ENCODE measurements at regions not wholly inside any gene's neighbourhood (a gene's known extent, or its start where the extent isn't known, plus 50 kb on each side); places are given as distances from the start of the nearest gene placed in this dataset.

DNA sequence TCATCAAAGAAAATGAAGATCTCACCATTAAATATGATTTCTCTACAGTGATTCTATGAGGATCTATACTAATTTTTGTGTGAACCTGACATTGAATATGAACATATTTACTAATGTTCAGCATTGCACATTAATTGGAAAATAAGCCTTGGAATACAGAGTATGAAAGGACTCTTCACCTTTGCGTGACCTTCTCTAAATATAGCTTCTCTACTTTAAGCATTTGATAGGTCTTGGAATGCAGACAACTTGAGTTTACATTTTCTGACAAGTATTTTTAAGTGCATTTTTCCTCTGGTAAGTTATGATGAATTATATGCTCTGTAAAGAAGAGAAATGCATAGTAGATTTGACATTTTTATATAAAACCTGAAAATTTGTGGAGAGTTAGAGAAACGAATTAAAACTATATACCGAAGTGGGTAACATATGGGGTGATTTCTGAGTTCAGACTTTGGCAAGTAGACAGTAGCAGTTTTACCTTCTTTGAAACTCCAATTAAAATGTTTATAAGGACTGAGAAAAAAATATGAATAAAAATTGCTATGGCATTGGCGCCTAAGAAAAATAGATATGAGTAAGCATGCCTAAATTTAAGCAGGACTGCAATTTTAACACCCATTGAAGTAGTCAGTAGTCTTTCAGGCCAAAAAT is 371.9 kb downstream of the GABRG1 start:
- TF ChIP-seq EZH2 (IDR thresholded peaks at IDR 0.05; ENCODE audit: borderline replicate concordance, low read depth, low read length, severe bottlenecking) (no peak), GATA2 (IDR thresholded peaks at IDR 0.05; ENCODE audit: insufficient read depth, insufficient read length, low read depth, low read length) (no peak), POLR2AphosphoS5 (IDR thresholded peaks at IDR 0.05; ENCODE audit: insufficient read depth, low read depth, low read length) (no peak), POLR2A (IDR thresholded peaks at IDR 0.05; ENCODE audit: low read depth, low read length) (no peak), FOS (IDR thresholded peaks at IDR 0.05; ENCODE audit: borderline replicate concordance, insufficient read depth, low read length) (no peak), JUN (IDR thresholded peaks at IDR 0.05; ENCODE audit: borderline replicate concordance, insufficient read depth, insufficient read length, low read depth) (no peak), MYC (IDR thresholded peaks at IDR 0.05; ENCODE audit: low read depth, low read length) (no peak)
- TF ChIP-seq, protein P1, sequence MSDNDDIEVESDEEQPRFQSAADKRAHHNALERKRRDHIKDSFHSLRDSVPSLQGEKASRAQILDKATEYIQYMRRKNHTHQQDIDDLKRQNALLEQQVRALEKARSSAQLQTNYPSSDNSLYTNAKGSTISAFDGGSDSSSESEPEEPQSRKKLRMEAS (IDR thresholded peaks at IDR 0.05; ENCODE audit: insufficient read depth, insufficient read length), result no peak
- TF ChIP-seq, protein P2, sequence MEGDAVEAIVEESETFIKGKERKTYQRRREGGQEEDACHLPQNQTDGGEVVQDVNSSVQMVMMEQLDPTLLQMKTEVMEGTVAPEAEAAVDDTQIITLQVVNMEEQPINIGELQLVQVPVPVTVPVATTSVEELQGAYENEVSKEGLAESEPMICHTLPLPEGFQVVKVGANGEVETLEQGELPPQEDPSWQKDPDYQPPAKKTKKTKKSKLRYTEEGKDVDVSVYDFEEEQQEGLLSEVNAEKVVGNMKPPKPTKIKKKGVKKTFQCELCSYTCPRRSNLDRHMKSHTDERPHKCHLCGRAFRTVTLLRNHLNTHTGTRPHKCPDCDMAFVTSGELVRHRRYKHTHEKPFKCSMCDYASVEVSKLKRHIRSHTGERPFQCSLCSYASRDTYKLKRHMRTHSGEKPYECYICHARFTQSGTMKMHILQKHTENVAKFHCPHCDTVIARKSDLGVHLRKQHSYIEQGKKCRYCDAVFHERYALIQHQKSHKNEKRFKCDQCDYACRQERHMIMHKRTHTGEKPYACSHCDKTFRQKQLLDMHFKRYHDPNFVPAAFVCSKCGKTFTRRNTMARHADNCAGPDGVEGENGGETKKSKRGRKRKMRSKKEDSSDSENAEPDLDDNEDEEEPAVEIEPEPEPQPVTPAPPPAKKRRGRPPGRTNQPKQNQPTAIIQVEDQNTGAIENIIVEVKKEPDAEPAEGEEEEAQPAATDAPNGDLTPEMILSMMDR (IDR thresholded peaks at IDR 0.05; ENCODE audit: extremely low read depth in 1 of 2, insufficient read depth in 1 of 2, low read depth in 1 of 2, low read length in 2 of 2), result no peak

More for the DNA sequence above, 371.9 kb downstream of the GABRG1 start:
- DNase-seq (ENCODE audit: low read depth, low spot score), result no peak
- no TSS peak for BruUV-seq (replicated peaks)
- Histone ChIP-seq H3K27me3 (ENCODE audit: control insufficient read depth in 2 of 2, insufficient read depth in 2 of 2, low read length in 2 of 2) (no peaks in the 10 kb centered on the region), H3K27ac (ENCODE audit: insufficient read depth, low read depth, low read length) (no peak overlapping the region), H3K79me2 (ENCODE audit: control insufficient read depth, insufficient read depth, low read length) (no peaks in the 10 kb centered on the region), H2AFZ (ENCODE audit: low read depth, low read length) (no peak overlapping the region), H3K9ac (replicated peaks; ENCODE audit: extremely low read depth, insufficient read depth, low read length) (no peak overlapping the region), H4K20me1 (replicated peaks; ENCODE audit: control insufficient read depth, extremely low read depth, insufficient read depth, low read length) (no peaks in the 10 kb centered on the region), H3K4me2 (ENCODE audit: insufficient read depth, low read length) (no peak overlapping the region), H3K4me1 (ENCODE audit: control insufficient read depth, extremely low read depth, insufficient read depth, low read length) (no peaks in the 10 kb centered on the region), H3K4me3 (replicated peaks in 1 of 3; ENCODE audit: insufficient read depth in 1 of 3, low read depth in 1 of 3, low read length in 3 of 3) (no peak overlapping the region), H3K36me3 (ENCODE audit: control insufficient read depth in 2 of 2, extremely low read depth in 1 of 2, insufficient read depth in 2 of 2, low read length in 2 of 2) (no peaks in the 10 kb centered on the region), H3K9me1 (replicated peaks; ENCODE audit: control insufficient read depth, extremely low read depth, insufficient read depth, low read length) (no peaks in the 10 kb centered on the region), H3K9me3 (replicated peaks; ENCODE audit: control insufficient read depth, insufficient read depth, low read length) (no peaks in the 10 kb centered on the region)
- ChIA-PET CTCF (no interaction called here), POLR2A (no interaction called here)
- no peak for FAIRE-seq
- intact Hi-C loops (cut with micrococcal nuclease), result no loop called here
- dilution Hi-C loops (cut with MboI; ENCODE audit: extremely low pct_ligation_motif_present, low sequenced_read_pairs), result no loop called here

All from endothelial cell of umbilical vein (primary cell).